T-cell (primary cell): ENCODE measurements at regions not wholly inside any gene's neighbourhood (a gene's known extent, or its start where the extent isn't known, plus 50 kb on each side); places are given as distances from the start of the nearest gene placed in this dataset.

Experiments
- ATAC-seq, 4 experiments: fragments of 200-7000 bp in 3 of 4; fragments of 150-1000 bp in 1 of 4; cut with Tn5 transposase; replicated peaks in 1 of 4; 1 replicate in 3 of 4; 2 replicates in 1 of 4; pipeline ENCODE4 v1.10.0; 2021; ENCODE audit warnings: moderate library complexity in 3 of 4, mild to moderate bottlenecking in 2 of 4, moderate number of reproducible peaks in 1 of 4
- CTCF ChIA-PET, 2 donors: fragments of 300-600 bp; sonication (Branson Sonifier 250); formaldehyde crosslinking; loops; one replicate each; lab custom pipeline; 2022; ENCODE audit warnings: antibody characterized with exemption in 2 of 2; lab: Charles Lee
- POLR2A ChIA-PET, 2 donors: fragments of 300-600 bp; sonication (Branson Sonifier 250); formaldehyde crosslinking; loops; one replicate each; lab custom pipeline; 2022; ENCODE audit warnings: antibody characterized with exemption in 2 of 2; lab: Charles Lee
- DNase-seq, 35 experiments: peaks; one replicate each; pipeline versions ENCODE4 v3.0.0 to v3.0.0-alpha.2; 2013 to 2023
- H3K27ac ChIP-seq: one replicate; pipeline ENCODE4 v1.5.1; 2013; ENCODE audit warnings: low read length
- H3K27me3 ChIP-seq, 2 experiments: replicated peaks in 1 of 2; 1 replicate in 1 of 2; 2 replicates in 1 of 2; pipeline versions ENCODE4 v1.6.1 to v1.7.0; 2013; ENCODE audit warnings: low read length in 1 of 2, mixed read lengths in 1 of 2; ENCODE audit not compliant: control insufficient read depth in 2 of 2, insufficient read depth in 2 of 2; ENCODE audit errors: extremely low read depth in 1 of 2
- H3K36me3 ChIP-seq, 2 donors: 1 replicate in 1 of 2; 2 replicates in 1 of 2; pipeline versions ENCODE4 v1.6.1 to v1.7.0; 2013; ENCODE audit warnings: low read length in 1 of 2; ENCODE audit not compliant: control insufficient read depth in 2 of 2, insufficient read depth in 1 of 2; ENCODE audit errors: extremely low read depth in 1 of 2
- H3K4me1 ChIP-seq, 2 experiments: 1 replicate in 1 of 2; 2 replicates in 1 of 2; pipeline versions ENCODE4 v1.6.1 to v1.7.0; 2013; ENCODE audit warnings: low read length in 2 of 2, mixed read lengths in 1 of 2; ENCODE audit not compliant: insufficient read depth in 2 of 2, control insufficient read depth in 1 of 2; ENCODE audit errors: extremely low read depth in 1 of 2
- H3K4me3 ChIP-seq, 2 donors: 1 replicate in 1 of 2; 2 replicates in 1 of 2; pipeline versions ENCODE4 v1.5.1 to v1.7.0; 2013; ENCODE audit warnings: mild to moderate bottlenecking in 2 of 2, low read length in 1 of 2, moderate library complexity in 1 of 2; ENCODE audit not compliant: control insufficient read depth in 1 of 2; ENCODE audit errors: extremely low read depth in 1 of 2
- H3K9me3 ChIP-seq: 2 replicates; pipeline ENCODE4 v1.7.0; 2013
- H3K27ac Mint-ChIP-seq, 2 donors: one replicate each; pipeline ENCODE4 v1.8.0; 2020 to 2021; ENCODE audit warnings: mild to moderate bottlenecking in 2 of 2, mixed read lengths in 2 of 2
- H3K27me3 Mint-ChIP-seq, 2 donors: one replicate each; pipeline ENCODE4 v1.8.0; 2021 to 2022; ENCODE audit warnings: mixed read lengths in 2 of 2
- H3K36me3 Mint-ChIP-seq: one replicate; pipeline ENCODE4 v1.8.0; 2021; ENCODE audit warnings: mixed read lengths
- H3K4me1 Mint-ChIP-seq, 3 donors: one replicate each; pipeline ENCODE4 v1.8.0; 2020 to 2022; ENCODE audit warnings: mixed read lengths in 3 of 3, mild to moderate bottlenecking in 1 of 3
- H3K4me3 Mint-ChIP-seq, 3 donors: one replicate each; pipeline ENCODE4 v1.8.0; 2020 to 2022; ENCODE audit warnings: mild to moderate bottlenecking in 3 of 3, mixed read lengths in 3 of 3, moderate library complexity in 3 of 3
- H3K9me3 Mint-ChIP-seq, 3 donors: one replicate each; pipeline ENCODE4 v1.8.0; 2020 to 2022; ENCODE audit warnings: mixed read lengths in 3 of 3
- WGBS: methylation state at CpG from one replicate; pipeline ENCODE4 v1.1.5; 2013; ENCODE audit warnings: missing lambda C conversion rate; ENCODE audit not compliant: insufficient coverage; 5-methylcytosine and 5-hydroxymethylcytosine counted together

DNA sequence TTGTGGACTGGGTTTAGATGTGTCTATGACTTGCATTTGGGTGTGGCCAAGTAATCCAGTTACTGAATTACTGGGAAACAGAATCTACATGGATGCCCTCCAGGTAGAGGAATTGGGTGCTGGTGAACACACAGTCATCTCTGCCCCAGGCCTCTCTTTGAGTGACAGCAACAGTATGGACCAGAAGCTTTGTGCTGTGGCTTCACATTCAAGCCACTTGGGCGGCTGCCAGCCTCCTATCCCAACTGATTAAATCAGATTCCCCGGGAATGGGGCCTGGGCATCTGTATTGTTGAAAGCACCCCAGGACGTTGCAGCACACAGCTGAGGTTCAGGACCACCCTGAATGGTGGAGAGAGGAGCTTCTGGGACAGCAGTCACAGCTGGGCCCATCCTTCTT is 144.6 kb downstream of the DHX35 start:
- WGBS: no CpG with 5 or more reads among the region's 3 CpGs
- H3K27me3 Mint-ChIP-seq: peaks cover 48 to 58% of the 10 kb centered on the region in 2 donors
- Histone ChIP-seq H3K4me1 (no peaks in the 10 kb centered on the region), H3K9me3 (no peaks in the 10 kb centered on the region), H3K36me3 (no peaks in the 10 kb centered on the region), H3K4me3 (no peak overlapping the region), H3K27me3 (peaks cover 2 to 38% of the 10 kb centered on the region in 2 experiments), H3K27ac (no peak overlapping the region)
- H3K27ac Mint-ChIP-seq: no peak overlapping the region
- DNase-seq (no peak), ATAC-seq (no peak)
- no peaks in the 10 kb centered on the region for H3K36me3 Mint-ChIP-seq
- POLR2A ChIA-PET: no interaction called here
- H3K4me1 Mint-ChIP-seq: no peaks in the 10 kb centered on the region
- no peak overlapping the region for H3K4me3 Mint-ChIP-seq
- peaks cover 5 to 8% (median 5%) of the 10 kb centered on the region in 3 donors for H3K9me3 Mint-ChIP-seq
- CTCF ChIA-PET: no interaction called here

DNA sequence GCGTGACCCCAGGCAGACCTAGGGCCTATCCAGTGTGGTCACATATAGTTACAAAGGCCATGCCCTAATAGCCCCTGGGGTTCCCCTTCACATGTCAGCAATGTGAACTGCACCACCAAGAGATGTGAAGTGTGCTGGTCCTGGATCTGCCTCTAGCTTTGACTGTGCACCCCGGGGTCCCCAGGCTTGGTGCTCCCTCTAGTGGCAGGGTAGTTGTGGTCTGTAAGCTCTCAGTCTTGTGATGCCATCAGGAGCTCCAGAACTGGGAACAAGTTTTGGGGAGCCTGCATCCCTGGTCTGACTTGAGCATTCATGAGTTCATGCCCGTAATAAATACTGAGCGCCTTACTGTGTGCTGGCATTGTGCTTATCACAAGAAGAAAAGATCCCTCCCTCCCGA is 143.4 kb downstream of the DHX35 start:
- Histone ChIP-seq H3K9me3 (no peaks in the 10 kb centered on the region), H3K4me3 (no peak overlapping the region), H3K36me3 (no peaks in the 10 kb centered on the region), H3K4me1 (no peaks in the 10 kb centered on the region), H3K27ac (no peak overlapping the region), H3K27me3 (peaks cover 0 to 43% of the 10 kb centered on the region in 2 experiments)
- ATAC-seq: no peak
- peaks cover 42 to 57% of the 10 kb centered on the region in 2 donors for H3K27me3 Mint-ChIP-seq
- no peak for DNase-seq
- 60% methylated on average over 2 of the region's 5 CpGs for WGBS
- no peak overlapping the region for H3K4me3 Mint-ChIP-seq
- H3K9me3 Mint-ChIP-seq: peaks cover 5 to 8% (median 5%) of the 10 kb centered on the region in 3 donors
- no peak overlapping the region for H3K27ac Mint-ChIP-seq
- ChIA-PET POLR2A (no interaction called here), CTCF (no interaction called here)
- H3K4me1 Mint-ChIP-seq: no peaks in the 10 kb centered on the region
- H3K36me3 Mint-ChIP-seq: no peaks in the 10 kb centered on the region

DNA sequence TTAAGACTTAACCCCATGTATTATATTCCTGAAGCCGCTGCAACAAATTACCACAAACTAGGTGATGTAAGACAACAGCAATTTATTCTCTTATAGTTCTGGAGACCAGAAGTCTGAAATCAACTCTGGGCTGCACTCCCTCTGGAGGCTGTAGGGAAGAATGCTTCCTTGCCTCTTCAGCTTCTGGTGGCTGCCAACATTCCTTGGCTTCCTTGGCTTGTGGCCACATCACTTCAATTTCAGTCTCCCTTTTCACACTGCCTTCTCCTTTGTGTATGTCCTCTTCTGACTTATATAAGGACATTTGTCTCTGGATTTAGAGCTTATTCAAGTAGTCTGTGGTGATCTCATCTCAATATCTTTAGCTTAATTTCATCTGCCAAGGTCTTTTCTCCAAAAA is 141.6 kb downstream of the DHX35 start:
- H3K4me3 ChIP-seq: no peak overlapping the region
- H3K36me3 Mint-ChIP-seq: no peaks in the 10 kb centered on the region
- peaks cover 30 to 52% of the 10 kb centered on the region in 2 donors for H3K27me3 Mint-ChIP-seq
- DNase-seq (no peak), ATAC-seq (no peak)
- ChIA-PET CTCF (no interaction called here), POLR2A (no interaction called here)
- WGBS: no CpG with 5 or more reads among the region's 1 CpG
- H3K4me3 Mint-ChIP-seq: no peak overlapping the region
- H3K36me3 ChIP-seq: no peaks in the 10 kb centered on the region
- H3K4me1 Mint-ChIP-seq: no peaks in the 10 kb centered on the region
- peaks cover 5 to 8% (median 5%) of the 10 kb centered on the region in 3 donors for H3K9me3 Mint-ChIP-seq
- H3K27ac Mint-ChIP-seq: no peak overlapping the region
- peaks cover 0 to 40% of the 10 kb centered on the region in 2 experiments for H3K27me3 ChIP-seq
- H3K27ac ChIP-seq: no peak overlapping the region
- H3K9me3 ChIP-seq: no peaks in the 10 kb centered on the region
- H3K4me1 ChIP-seq: no peaks in the 10 kb centered on the region

DNA sequence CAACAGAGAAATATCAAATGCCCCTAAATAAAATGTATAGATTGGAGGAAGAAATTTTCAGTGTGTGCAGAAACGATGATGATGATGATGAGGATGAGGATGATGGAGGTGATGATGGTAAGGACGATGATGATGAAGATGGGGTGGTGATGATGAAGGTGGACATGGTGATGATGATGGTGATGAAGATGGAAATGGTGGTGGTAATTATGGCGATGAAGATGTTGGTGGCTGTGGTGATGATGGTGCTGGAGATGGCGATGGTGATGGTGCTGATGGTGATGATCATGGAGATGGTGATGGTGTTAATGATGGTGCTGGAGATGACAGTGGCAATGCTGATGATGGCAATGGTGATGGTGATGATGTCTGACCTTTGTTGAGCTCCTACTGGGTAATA is 141.2 kb downstream of the DHX35 start:
- no peak for ATAC-seq
- Histone ChIP-seq H3K27me3 (peaks cover 0 to 40% of the 10 kb centered on the region in 2 experiments), H3K36me3 (no peaks in the 10 kb centered on the region), H3K27ac (no peak overlapping the region), H3K4me1 (no peaks in the 10 kb centered on the region), H3K9me3 (no peaks in the 10 kb centered on the region), H3K4me3 (no peak overlapping the region)
- Mint-ChIP-seq H3K36me3 (no peaks in the 10 kb centered on the region), H3K4me1 (no peaks in the 10 kb centered on the region), H3K27ac (no peak overlapping the region), H3K9me3 (peaks cover 5 to 8% (median 5%) of the 10 kb centered on the region in 3 donors), H3K27me3 (peaks cover 30 to 51% of the 10 kb centered on the region in 2 donors), H3K4me3 (no peak overlapping the region)
- ChIA-PET POLR2A (no interaction called here), CTCF (no interaction called here)
- no peak for DNase-seq
- WGBS: 91% methylated on average over 4 of the region's 4 CpGs

DNA sequence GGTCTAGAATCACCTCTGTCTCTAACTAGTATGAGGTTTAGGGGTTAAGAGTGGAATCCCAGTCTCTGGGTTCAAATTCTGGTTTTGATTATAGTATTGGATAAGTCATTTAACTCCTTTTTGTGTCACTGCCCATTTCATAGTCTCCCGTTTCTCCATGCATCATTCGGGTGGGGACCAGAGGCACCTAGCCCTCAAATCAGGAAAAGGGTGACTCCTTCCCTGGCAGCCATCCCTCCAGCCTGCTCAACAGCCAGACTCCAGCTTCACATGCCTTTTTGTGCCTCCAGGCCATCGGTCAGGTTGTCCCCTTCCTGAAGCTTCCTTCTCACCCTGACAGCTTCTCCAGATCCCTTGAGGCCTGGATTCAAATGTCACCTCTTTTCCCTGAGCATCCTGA is 139.8 kb downstream of the DHX35 start:
- WGBS: 88% methylated on average over 1 of the region's 3 CpGs
- H3K4me1 ChIP-seq: no peaks in the 10 kb centered on the region
- no peak overlapping the region for H3K4me3 Mint-ChIP-seq
- no peaks in the 10 kb centered on the region for H3K36me3 Mint-ChIP-seq
- POLR2A ChIA-PET: no interaction called here
- no peak for ATAC-seq
- no peaks in the 10 kb centered on the region for H3K9me3 ChIP-seq
- H3K36me3 ChIP-seq: no peaks in the 10 kb centered on the region
- H3K4me1 Mint-ChIP-seq: no peaks in the 10 kb centered on the region
- CTCF ChIA-PET: no interaction called here
- peaks cover 5 to 8% (median 5%) of the 10 kb centered on the region in 3 donors for H3K9me3 Mint-ChIP-seq
- no peak overlapping the region for H3K27ac ChIP-seq
- H3K27ac Mint-ChIP-seq: no peak overlapping the region
- DNase-seq: no peak
- peaks cover 19 to 43% of the 10 kb centered on the region in 2 donors for H3K27me3 Mint-ChIP-seq
- H3K27me3 ChIP-seq: peaks cover 0 to 37% of the 10 kb centered on the region in 2 experiments
- no peak overlapping the region for H3K4me3 ChIP-seq

DNA sequence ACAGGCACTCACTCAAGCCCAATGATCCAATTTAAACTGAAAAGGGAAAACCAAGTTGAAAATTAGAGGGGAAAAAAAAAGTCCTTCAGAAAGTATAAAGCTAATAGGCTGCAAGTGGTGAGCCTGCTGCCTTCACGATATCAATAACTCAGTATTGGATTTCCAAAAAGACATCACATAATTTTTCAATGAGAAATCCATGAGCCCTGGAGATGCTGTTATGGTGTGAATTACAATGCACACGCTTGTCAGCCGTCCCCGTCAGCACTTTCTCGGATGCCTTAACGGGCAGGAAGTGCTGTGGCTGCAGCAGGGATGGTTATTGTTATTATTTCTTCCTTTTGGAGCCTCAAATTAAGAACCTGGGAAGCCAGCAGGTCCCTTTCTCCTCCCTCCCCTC is 138.5 kb downstream of the DHX35 start:
- H3K9me3 ChIP-seq: no peaks in the 10 kb centered on the region
- no peaks in the 10 kb centered on the region for H3K4me1 ChIP-seq
- H3K27me3 ChIP-seq: peaks cover 0 to 34% of the 10 kb centered on the region in 2 experiments
- peaks cover 14 to 35% of the 10 kb centered on the region in 2 donors for H3K27me3 Mint-ChIP-seq
- DNase-seq: no peak
- no peak overlapping the region for H3K4me3 ChIP-seq
- H3K9me3 Mint-ChIP-seq: peaks cover 5 to 8% (median 5%) of the 10 kb centered on the region in 3 donors
- ChIA-PET CTCF (no interaction called here), POLR2A (no interaction called here)
- no peaks in the 10 kb centered on the region for H3K4me1 Mint-ChIP-seq
- WGBS: no CpG with 5 or more reads among the region's 6 CpGs
- no peak for ATAC-seq
- H3K36me3 Mint-ChIP-seq: no peaks in the 10 kb centered on the region
- H3K27ac ChIP-seq: no peak overlapping the region
- no peak overlapping the region for H3K4me3 Mint-ChIP-seq
- no peak overlapping the region for H3K27ac Mint-ChIP-seq
- H3K36me3 ChIP-seq: no peaks in the 10 kb centered on the region

DNA sequence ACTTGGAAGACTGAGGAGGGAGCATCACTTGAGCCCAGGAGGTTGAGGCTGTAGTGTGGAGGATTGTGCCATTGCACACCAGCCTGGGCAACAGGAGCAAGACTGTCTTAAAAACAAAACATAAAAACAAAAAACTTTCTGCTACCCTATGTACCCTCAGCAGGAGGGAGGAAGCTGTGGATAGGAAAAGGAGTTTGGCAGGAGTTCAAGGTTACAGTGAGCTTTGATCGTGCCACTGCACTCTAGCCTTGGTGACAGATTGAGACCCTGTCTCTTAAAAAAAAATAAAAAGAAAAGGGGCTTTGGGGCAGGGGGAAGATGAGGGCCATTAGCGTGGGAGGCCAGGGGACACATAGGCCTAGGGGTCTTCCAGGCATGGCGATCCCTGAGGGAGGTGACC is 135.7 kb downstream of the DHX35 start:
- Histone ChIP-seq H3K4me3 (no peak overlapping the region), H3K27me3 (peaks cover 0 to 30% of the 10 kb centered on the region in 2 experiments), H3K9me3 (no peaks in the 10 kb centered on the region), H3K4me1 (no peaks in the 10 kb centered on the region), H3K27ac (no peak overlapping the region), H3K36me3 (no peaks in the 10 kb centered on the region)
- Mint-ChIP-seq H3K36me3 (no peaks in the 10 kb centered on the region), H3K9me3 (no peaks in the 10 kb centered on the region), H3K27ac (no peak overlapping the region), H3K4me1 (no peaks in the 10 kb centered on the region), H3K4me3 (no peak overlapping the region), H3K27me3 (peaks cover 9 to 29% of the 10 kb centered on the region in 2 donors)
- POLR2A ChIA-PET: no interaction called here
- ATAC-seq (no peak), DNase-seq (no peak)
- CTCF ChIA-PET: no interaction called here
- 17% methylated on average over 1 of the region's 3 CpGs for WGBS
